ENCODE measurements at regions not wholly inside any gene's neighbourhood (a gene's known extent, or its start where the extent isn't known, plus 50 kb on each side); places are given as distances from the start of the nearest gene placed in this dataset.

DNA sequence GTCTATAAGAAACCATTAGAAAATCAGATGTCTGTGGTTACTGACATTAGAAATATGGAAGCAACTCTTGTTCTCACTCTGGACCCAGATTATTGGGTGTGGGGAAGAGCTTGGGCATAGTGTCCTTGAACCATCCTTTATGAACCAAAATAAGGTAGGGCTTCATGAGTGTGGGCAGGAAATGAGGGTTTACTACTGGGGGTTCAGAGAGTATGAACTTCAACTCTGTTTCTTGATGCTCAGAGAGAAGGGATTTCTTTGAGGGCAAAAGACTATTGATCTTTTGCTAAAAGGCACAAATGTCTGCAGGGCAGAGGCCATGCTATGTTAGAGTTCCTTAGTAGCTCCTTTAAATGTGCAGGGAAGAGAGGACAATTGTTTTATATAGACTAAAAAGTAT, 183.3 kb upstream of the ATP2B1 start:
- TF ChIP-seq, protein P1, sequence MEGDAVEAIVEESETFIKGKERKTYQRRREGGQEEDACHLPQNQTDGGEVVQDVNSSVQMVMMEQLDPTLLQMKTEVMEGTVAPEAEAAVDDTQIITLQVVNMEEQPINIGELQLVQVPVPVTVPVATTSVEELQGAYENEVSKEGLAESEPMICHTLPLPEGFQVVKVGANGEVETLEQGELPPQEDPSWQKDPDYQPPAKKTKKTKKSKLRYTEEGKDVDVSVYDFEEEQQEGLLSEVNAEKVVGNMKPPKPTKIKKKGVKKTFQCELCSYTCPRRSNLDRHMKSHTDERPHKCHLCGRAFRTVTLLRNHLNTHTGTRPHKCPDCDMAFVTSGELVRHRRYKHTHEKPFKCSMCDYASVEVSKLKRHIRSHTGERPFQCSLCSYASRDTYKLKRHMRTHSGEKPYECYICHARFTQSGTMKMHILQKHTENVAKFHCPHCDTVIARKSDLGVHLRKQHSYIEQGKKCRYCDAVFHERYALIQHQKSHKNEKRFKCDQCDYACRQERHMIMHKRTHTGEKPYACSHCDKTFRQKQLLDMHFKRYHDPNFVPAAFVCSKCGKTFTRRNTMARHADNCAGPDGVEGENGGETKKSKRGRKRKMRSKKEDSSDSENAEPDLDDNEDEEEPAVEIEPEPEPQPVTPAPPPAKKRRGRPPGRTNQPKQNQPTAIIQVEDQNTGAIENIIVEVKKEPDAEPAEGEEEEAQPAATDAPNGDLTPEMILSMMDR (IDR thresholded peaks at IDR 0.05; ENCODE audit: extremely low read depth in 1 of 2, insufficient read depth in 1 of 2, low read depth in 1 of 2, low read length in 2 of 2), result no peak
- TF ChIP-seq POLR2A (IDR thresholded peaks at IDR 0.05; ENCODE audit: low read depth, low read length) (no peak), EZH2 (IDR thresholded peaks at IDR 0.05; ENCODE audit: borderline replicate concordance, low read depth, low read length, severe bottlenecking) (no peak), JUN (IDR thresholded peaks at IDR 0.05; ENCODE audit: borderline replicate concordance, insufficient read depth, insufficient read length, low read depth) (no peak), GATA2 (IDR thresholded peaks at IDR 0.05; ENCODE audit: insufficient read depth, insufficient read length, low read depth, low read length) (no peak), POLR2AphosphoS5 (IDR thresholded peaks at IDR 0.05; ENCODE audit: insufficient read depth, low read depth, low read length) (no peak)
